Liver (tissue), 8 donors: ENCODE measurements at regions not wholly inside any gene's neighbourhood (a gene's known extent, or its start where the extent isn't known, plus 50 kb on each side); places are given as distances from the start of the nearest gene placed in this dataset.

ENCODE experiments used
- DNase-seq: peaks from one replicate; pipeline ENCODE4 v3.0.0-alpha.2; 2017; ENCODE audit warnings: low spot score
- H3K27ac ChIP-seq, 2 donors: one replicate each; pipeline ENCODE4 v1.7.0; 2013; ENCODE audit warnings: inconsistent platforms in 2 of 2, low read length in 2 of 2, control low read depth in 1 of 2, low read depth in 1 of 2, mild to moderate bottlenecking in 1 of 2
- H3K27me3 ChIP-seq, 4 donors: one replicate each; pipeline versions ENCODE4 v1.6.1 to v1.7.0; 2013; ENCODE audit warnings: low read length in 3 of 4, inconsistent platforms in 1 of 4, mild to moderate bottlenecking in 1 of 4, moderate library complexity in 1 of 4; ENCODE audit not compliant: control insufficient read depth in 4 of 4, insufficient read depth in 4 of 4
- H3K36me3 ChIP-seq, 4 donors: one replicate each; pipeline versions ENCODE4 v1.6.1 to v1.7.0; 2013; ENCODE audit warnings: low read length in 3 of 4, mild to moderate bottlenecking in 3 of 4, low read depth in 1 of 4, moderate library complexity in 1 of 4; ENCODE audit not compliant: control insufficient read depth in 4 of 4, insufficient read depth in 3 of 4
- H3K4me1 ChIP-seq, 4 donors: one replicate each; pipeline versions ENCODE4 v1.6.1 to v1.7.0; 2013; ENCODE audit warnings: low read length in 3 of 4, mild to moderate bottlenecking in 3 of 4, moderate library complexity in 1 of 4; ENCODE audit not compliant: control insufficient read depth in 4 of 4, insufficient read depth in 4 of 4
- H3K4me3 ChIP-seq, 3 donors: one replicate each; pipeline versions ENCODE4 v1.6.1 to v1.7.0; 2013; ENCODE audit warnings: low read length in 3 of 3, control low read depth in 1 of 3, low read depth in 1 of 3, mild to moderate bottlenecking in 1 of 3
- H3K9ac ChIP-seq, 2 donors: one replicate each; pipeline ENCODE4 v1.7.0; 2013; ENCODE audit warnings: low read length in 2 of 2, mild to moderate bottlenecking in 2 of 2, moderate library complexity in 2 of 2, control low read depth in 1 of 2, low read depth in 1 of 2
- H3K9me3 ChIP-seq, 4 donors: one replicate each; pipeline versions ENCODE4 v1.6.1 to v1.7.0; 2013; ENCODE audit warnings: low read length in 3 of 4; ENCODE audit not compliant: control insufficient read depth in 4 of 4
- EGR1 ChIP-seq, 2 donors: IDR thresholded peaks; 2 replicates each; pipeline ENCODE4 v1.6.1; 2016 to 2018; ENCODE audit warnings: antibody characterized with exemption in 2 of 2, low read depth in 2 of 2
- FOXA1 ChIP-seq: IDR thresholded peaks from 2 replicates; pipeline ENCODE4 v1.6.1; 2016; ENCODE audit warnings: antibody characterized with exemption
- FOXA2 ChIP-seq: IDR thresholded peaks from 2 replicates; pipeline ENCODE4 v1.6.1; 2016; ENCODE audit warnings: antibody characterized with exemption
- GABPA ChIP-seq, 2 donors: IDR thresholded peaks in 1 of 2; conservative IDR thresholded peaks in 1 of 2; 2 replicates each; pipeline ENCODE4 v1.6.1; 2016; ENCODE audit warnings: antibody characterized with exemption in 2 of 2, mild to moderate bottlenecking in 1 of 2, moderate library complexity in 1 of 2
- HNF4A ChIP-seq, 2 donors: conservative IDR thresholded peaks; 2 replicates each; pipeline ENCODE4 v1.6.1; 2016; ENCODE audit warnings: antibody characterized with exemption in 2 of 2, mild to moderate bottlenecking in 2 of 2
- HNF4G ChIP-seq: IDR thresholded peaks from 2 replicates; pipeline ENCODE4 v1.6.1; 2016; ENCODE audit warnings: antibody characterized with exemption
- JUND ChIP-seq, 2 donors: IDR thresholded peaks; 2 replicates each; pipeline ENCODE4 v1.6.1; 2016; ENCODE audit warnings: antibody characterized with exemption in 2 of 2
- NR2F2 ChIP-seq: IDR thresholded peaks from 2 replicates; pipeline ENCODE4 v1.6.1; 2016; ENCODE audit warnings: antibody characterized with exemption
- RAD21 ChIP-seq, 2 donors: IDR thresholded peaks; 2 replicates each; pipeline ENCODE4 v1.6.1; 2016; ENCODE audit warnings: antibody characterized with exemption in 2 of 2, mild to moderate bottlenecking in 2 of 2
- RXRA ChIP-seq, 2 donors: IDR thresholded peaks; 2 replicates each; pipeline ENCODE4 v1.6.1; 2017 to 2018; ENCODE audit warnings: antibody characterized with exemption in 2 of 2, mild to moderate bottlenecking in 1 of 2
- SP1 ChIP-seq: IDR thresholded peaks from 2 replicates; pipeline ENCODE4 v1.6.1; 2018; ENCODE audit warnings: antibody characterized with exemption, mild to moderate bottlenecking
- TAF1 ChIP-seq: conservative IDR thresholded peaks from 2 replicates; pipeline ENCODE4 v1.6.1; 2016; ENCODE audit warnings: antibody characterized with exemption, mild to moderate bottlenecking
- YY1 ChIP-seq: IDR thresholded peaks from 2 replicates; pipeline ENCODE4 v1.6.1; 2016; ENCODE audit warnings: antibody characterized with exemption, mild to moderate bottlenecking
- WGBS: extraction: QIAGEN DNeasy Blood & Tissue Kit; methylation state at CpG from one replicate; pipeline ENCODE4 v1.1.7; 2013; 5-methylcytosine and 5-hydroxymethylcytosine counted together
- TF ChIP-seq, protein P1 (sequence below): IDR thresholded peaks from 2 replicates; pipeline ENCODE4 v1.6.1; 2016; ENCODE audit warnings: antibody characterized with exemption, mild to moderate bottlenecking
- TF ChIP-seq, protein P2 (sequence below): IDR thresholded peaks from 2 replicates; pipeline ENCODE4 v1.6.1; 2016; ENCODE audit warnings: antibody characterized with exemption
- TF ChIP-seq, protein P3 (sequence below): IDR thresholded peaks from 2 replicates; pipeline ENCODE4 v1.6.1; 2016; ENCODE audit warnings: antibody characterized with exemption
- TF ChIP-seq, protein P4 (sequence below): IDR thresholded peaks from 2 replicates; pipeline ENCODE4 v1.6.1; 2016; ENCODE audit warnings: antibody characterized with exemption
- TF ChIP-seq, protein P5 (sequence below): fragments of 150-350 bp; IDR thresholded peaks from 2 replicates; pipeline ENCODE4 v1.5.1; 2017; ENCODE audit warnings: improper control_type of control experiment, low read depth, low read length; ENCODE audit not compliant: missing input control
- donor health status: healthy.
- donor health status: healthy.
- donor health status: healthy.
- donor health status: healthy.
- donor health status: healthy.

DNA sequence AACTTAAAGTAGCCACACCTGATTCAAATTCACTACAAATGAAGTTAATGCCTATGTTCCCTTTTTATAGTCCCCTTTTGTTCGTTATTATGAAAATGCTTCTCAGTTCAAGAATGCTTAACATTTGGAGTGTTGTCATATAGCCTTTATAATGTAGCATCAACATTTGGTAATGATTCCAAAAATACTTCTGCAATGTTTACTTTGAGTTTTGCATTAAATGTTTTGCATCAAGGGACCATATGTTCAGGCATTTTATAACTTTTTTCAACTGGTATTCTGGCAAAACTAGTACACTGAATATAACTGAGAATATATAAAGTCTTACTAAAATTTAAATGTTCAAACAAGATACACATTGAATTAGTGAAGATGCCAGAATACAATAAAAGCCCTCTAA is 209.6 kb upstream of the SLC16A7 start:
- DNase-seq = no peak
- Histone ChIP-seq H3K27ac (no peak overlapping the region), H3K36me3 (no peaks in the 10 kb centered on the region), H3K4me3 (no peak overlapping the region), H3K9ac (no peak overlapping the region), H3K9me3 (peaks cover 0 to 4% (median 0%) of the 10 kb centered on the region in 4 donors), H3K27me3 (peaks cover 0 to 2% (median 0%) of the 10 kb centered on the region in 4 donors), H3K4me1 (no peaks in the 10 kb centered on the region)
- TF ChIP-seq SP1 = no peak
- TF ChIP-seq RAD21 (IDR thresholded peaks at IDR 0.05) = no peak
- TF ChIP-seq FOXA1 = no peak
- no peak for TF ChIP-seq RXRA (IDR thresholded peaks at IDR 0.05)
- no peak for TF ChIP-seq GABPA (IDR thresholded peaks at IDR 0.05 in 1 of 2, conservative IDR thresholded peaks at IDR 0.05 in 1 of 2)
- TF ChIP-seq, protein P1, sequence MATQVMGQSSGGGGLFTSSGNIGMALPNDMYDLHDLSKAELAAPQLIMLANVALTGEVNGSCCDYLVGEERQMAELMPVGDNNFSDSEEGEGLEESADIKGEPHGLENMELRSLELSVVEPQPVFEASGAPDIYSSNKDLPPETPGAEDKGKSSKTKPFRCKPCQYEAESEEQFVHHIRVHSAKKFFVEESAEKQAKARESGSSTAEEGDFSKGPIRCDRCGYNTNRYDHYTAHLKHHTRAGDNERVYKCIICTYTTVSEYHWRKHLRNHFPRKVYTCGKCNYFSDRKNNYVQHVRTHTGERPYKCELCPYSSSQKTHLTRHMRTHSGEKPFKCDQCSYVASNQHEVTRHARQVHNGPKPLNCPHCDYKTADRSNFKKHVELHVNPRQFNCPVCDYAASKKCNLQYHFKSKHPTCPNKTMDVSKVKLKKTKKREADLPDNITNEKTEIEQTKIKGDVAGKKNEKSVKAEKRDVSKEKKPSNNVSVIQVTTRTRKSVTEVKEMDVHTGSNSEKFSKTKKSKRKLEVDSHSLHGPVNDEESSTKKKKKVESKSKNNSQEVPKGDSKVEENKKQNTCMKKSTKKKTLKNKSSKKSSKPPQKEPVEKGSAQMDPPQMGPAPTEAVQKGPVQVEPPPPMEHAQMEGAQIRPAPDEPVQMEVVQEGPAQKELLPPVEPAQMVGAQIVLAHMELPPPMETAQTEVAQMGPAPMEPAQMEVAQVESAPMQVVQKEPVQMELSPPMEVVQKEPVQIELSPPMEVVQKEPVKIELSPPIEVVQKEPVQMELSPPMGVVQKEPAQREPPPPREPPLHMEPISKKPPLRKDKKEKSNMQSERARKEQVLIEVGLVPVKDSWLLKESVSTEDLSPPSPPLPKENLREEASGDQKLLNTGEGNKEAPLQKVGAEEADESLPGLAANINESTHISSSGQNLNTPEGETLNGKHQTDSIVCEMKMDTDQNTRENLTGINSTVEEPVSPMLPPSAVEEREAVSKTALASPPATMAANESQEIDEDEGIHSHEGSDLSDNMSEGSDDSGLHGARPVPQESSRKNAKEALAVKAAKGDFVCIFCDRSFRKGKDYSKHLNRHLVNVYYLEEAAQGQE = no peak
- TF ChIP-seq HNF4A (conservative IDR thresholded peaks at IDR 0.05) = no peak
- TF ChIP-seq JUND (IDR thresholded peaks at IDR 0.05) = no peak
- TF ChIP-seq, protein P2, sequence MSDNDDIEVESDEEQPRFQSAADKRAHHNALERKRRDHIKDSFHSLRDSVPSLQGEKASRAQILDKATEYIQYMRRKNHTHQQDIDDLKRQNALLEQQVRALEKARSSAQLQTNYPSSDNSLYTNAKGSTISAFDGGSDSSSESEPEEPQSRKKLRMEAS = no peak
- TF ChIP-seq EGR1 (IDR thresholded peaks at IDR 0.05; ENCODE audit: low read depth in 2 of 2) = no peak
- TF ChIP-seq HNF4G = no peak
- TF ChIP-seq, protein P3, sequence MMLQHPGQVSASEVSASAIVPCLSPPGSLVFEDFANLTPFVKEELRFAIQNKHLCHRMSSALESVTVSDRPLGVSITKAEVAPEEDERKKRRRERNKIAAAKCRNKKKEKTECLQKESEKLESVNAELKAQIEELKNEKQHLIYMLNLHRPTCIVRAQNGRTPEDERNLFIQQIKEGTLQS = no peak
- no peak for TF ChIP-seq YY1
- no peak for TF ChIP-seq TAF1
- TF ChIP-seq NR2F2 = no peak
- no peak for TF ChIP-seq FOXA2
- TF ChIP-seq, protein P4, sequence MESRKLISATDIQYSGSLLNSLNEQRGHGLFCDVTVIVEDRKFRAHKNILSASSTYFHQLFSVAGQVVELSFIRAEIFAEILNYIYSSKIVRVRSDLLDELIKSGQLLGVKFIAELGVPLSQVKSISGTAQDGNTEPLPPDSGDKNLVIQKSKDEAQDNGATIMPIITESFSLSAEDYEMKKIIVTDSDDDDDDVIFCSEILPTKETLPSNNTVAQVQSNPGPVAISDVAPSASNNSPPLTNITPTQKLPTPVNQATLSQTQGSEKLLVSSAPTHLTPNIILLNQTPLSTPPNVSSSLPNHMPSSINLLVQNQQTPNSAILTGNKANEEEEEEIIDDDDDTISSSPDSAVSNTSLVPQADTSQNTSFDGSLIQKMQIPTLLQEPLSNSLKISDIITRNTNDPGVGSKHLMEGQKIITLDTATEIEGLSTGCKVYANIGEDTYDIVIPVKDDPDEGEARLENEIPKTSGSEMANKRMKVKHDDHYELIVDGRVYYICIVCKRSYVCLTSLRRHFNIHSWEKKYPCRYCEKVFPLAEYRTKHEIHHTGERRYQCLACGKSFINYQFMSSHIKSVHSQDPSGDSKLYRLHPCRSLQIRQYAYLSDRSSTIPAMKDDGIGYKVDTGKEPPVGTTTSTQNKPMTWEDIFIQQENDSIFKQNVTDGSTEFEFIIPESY = no peak
- 87% methylated on average over 1 of the region's 1 CpG for WGBS

DNA sequence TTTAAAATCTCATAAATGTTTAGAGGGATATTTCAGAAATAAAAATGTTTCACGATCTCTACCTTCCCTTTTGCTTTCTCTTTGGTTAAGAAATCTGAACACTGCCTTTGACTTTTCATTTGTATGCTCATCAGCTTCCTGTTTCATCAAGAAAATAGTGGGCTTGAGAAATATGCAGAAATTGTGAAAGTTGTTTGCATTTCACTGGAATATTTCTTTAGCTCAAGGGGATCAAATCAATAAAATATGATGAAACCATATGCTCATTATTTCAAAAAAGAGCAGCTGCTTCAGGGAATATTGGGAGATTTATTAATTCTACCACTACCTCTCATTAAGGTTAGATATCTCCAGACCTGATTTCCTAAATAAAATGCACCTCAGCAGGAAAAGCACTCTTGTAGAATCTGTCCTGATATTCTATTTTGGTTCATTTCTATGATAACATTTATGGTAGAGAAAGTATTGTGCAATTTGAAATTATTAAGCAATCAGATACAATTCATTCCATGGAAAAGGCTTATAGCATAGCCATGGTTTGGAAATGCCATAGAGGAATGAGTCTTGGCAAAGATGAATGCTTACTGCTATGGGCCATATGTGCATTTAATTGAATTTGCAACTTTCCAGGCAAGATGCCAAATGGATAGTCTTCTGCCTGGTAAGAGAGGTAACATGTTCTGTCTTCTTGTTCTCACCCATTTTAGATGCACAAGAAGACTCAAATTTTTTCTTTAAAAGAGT is 212.6 kb upstream of the SLC16A7 start:
- no peak for DNase-seq
- no peak overlapping the region for H3K9ac ChIP-seq
- WGBS = 51% methylated on average over 1 of the region's 1 CpG
- no peaks in the 10 kb centered on the region for H3K27me3 ChIP-seq
- H3K4me3 ChIP-seq = peak overlapping the region in 1 of 3 donors; percentile 5
- no peaks in the 10 kb centered on the region for H3K36me3 ChIP-seq
- H3K4me1 ChIP-seq = no peaks in the 10 kb centered on the region
- TF ChIP-seq SP1 (no peak), TAF1 (no peak), NR2F2 (no peak), RAD21 (IDR thresholded peaks at IDR 0.05) (no peak), EGR1 (IDR thresholded peaks at IDR 0.05; ENCODE audit: low read depth in 2 of 2) (no peak), RXRA (IDR thresholded peaks at IDR 0.05) (no peak), GABPA (IDR thresholded peaks at IDR 0.05 in 1 of 2, conservative IDR thresholded peaks at IDR 0.05 in 1 of 2) (no peak), YY1 (no peak), FOXA2 (no peak), JUND (IDR thresholded peaks at IDR 0.05) (no peak), FOXA1 (no peak)
- TF ChIP-seq, protein P4 = no peak
- TF ChIP-seq, protein P2 = no peak
- TF ChIP-seq, protein P3 = no peak
- TF ChIP-seq, protein P5, sequence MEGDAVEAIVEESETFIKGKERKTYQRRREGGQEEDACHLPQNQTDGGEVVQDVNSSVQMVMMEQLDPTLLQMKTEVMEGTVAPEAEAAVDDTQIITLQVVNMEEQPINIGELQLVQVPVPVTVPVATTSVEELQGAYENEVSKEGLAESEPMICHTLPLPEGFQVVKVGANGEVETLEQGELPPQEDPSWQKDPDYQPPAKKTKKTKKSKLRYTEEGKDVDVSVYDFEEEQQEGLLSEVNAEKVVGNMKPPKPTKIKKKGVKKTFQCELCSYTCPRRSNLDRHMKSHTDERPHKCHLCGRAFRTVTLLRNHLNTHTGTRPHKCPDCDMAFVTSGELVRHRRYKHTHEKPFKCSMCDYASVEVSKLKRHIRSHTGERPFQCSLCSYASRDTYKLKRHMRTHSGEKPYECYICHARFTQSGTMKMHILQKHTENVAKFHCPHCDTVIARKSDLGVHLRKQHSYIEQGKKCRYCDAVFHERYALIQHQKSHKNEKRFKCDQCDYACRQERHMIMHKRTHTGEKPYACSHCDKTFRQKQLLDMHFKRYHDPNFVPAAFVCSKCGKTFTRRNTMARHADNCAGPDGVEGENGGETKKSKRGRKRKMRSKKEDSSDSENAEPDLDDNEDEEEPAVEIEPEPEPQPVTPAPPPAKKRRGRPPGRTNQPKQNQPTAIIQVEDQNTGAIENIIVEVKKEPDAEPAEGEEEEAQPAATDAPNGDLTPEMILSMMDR = no peak
- H3K9me3 ChIP-seq = no peaks in the 10 kb centered on the region
- H3K27ac ChIP-seq = no peak overlapping the region
